IMR-90 (cell line): ENCODE measurements at regions not wholly inside any gene's neighbourhood (a gene's known extent, or its start where the extent isn't known, plus 50 kb on each side); places are given as distances from the start of the nearest gene placed in this dataset.

Experiments
- ATAC-seq: fragments of 200-7000 bp; cut with Tn5 transposase; 2 replicates; pipeline ENCODE4 v1.9.1; 2020; ENCODE audit warnings: low read depth, mild to moderate bottlenecking, moderate library complexity
- BruUV-seq: library from RNA; stranded (reverse); fragments of 400-500 nt; replicated peaks from 2 replicates; lab custom pipeline; 2021; lab: Mats Ljungman, UMichigan
- CTCF ChIA-PET: fragments of 300-600 bp; formaldehyde crosslinking; extraction: SDS; loops from one replicate; lab custom pipeline; 2021; ENCODE audit warnings: antibody characterized with exemption; lab: Yijun Ruan, JAX
- POLR2A ChIA-PET: fragments of 300-600 bp; sonication (Branson Sonifier 250); formaldehyde crosslinking; loops from one replicate; lab custom pipeline; 2022; ENCODE audit warnings: antibody characterized with exemption; ENCODE audit not compliant: unreplicated experiment; lab: Charles Lee
- DNase-seq: peaks from one replicate; pipeline ENCODE4 v3.0.0; 2013
- H2AFZ ChIP-seq: replicated peaks from 2 replicates; pipeline ENCODE3; 2013; ENCODE audit warnings: low read length, mild to moderate bottlenecking; ENCODE audit not compliant: poor library complexity
- H2AK5ac ChIP-seq: 2 replicates; pipeline ENCODE4 v1.6.1; 2013; ENCODE audit warnings: low read depth, low read length, inconsistent platforms
- H2AK9ac ChIP-seq: replicated peaks from 2 replicates; pipeline ENCODE3; 2013; ENCODE audit warnings: mild to moderate bottlenecking, low read depth, low read length, moderate library complexity; ENCODE audit not compliant: poor library complexity
- H2BK120ac ChIP-seq: 2 replicates; pipeline ENCODE4 v1.6.1; 2013; ENCODE audit warnings: low read depth, low read length, inconsistent platforms
- H2BK15ac ChIP-seq: 3 replicates; pipeline ENCODE4 v1.6.1; 2013; ENCODE audit warnings: low read depth, low read length, inconsistent platforms
- H2BK20ac ChIP-seq: 2 replicates; pipeline ENCODE4 v1.6.1; 2013; ENCODE audit warnings: low read depth, mild to moderate bottlenecking, inconsistent platforms, low read length, moderate library complexity
- H2BK5ac ChIP-seq: 2 replicates; pipeline ENCODE4 v1.6.1; 2013; ENCODE audit warnings: mild to moderate bottlenecking, low read depth, low read length, inconsistent platforms; ENCODE audit not compliant: poor library complexity, severe bottlenecking
- H3K14ac ChIP-seq: replicated peaks from 2 replicates; pipeline ENCODE4 v1.6.1; 2013; ENCODE audit warnings: low read depth, low read length, inconsistent platforms
- H3K18ac ChIP-seq: 2 replicates; pipeline ENCODE4 v1.6.1; 2013; ENCODE audit warnings: low read depth, low read length, control low read depth
- H3K23ac ChIP-seq: 2 replicates; pipeline ENCODE4 v1.6.1; 2013; ENCODE audit warnings: low read depth, low read length, inconsistent platforms
- H3K27ac ChIP-seq: 2 replicates; pipeline ENCODE4 v1.5.1; 2013; ENCODE audit warnings: mild to moderate bottlenecking, control low read depth, low read length; ENCODE audit not compliant: insufficient read depth
- H3K27me3 ChIP-seq: 2 replicates; pipeline ENCODE4 v1.6.1; 2013; ENCODE audit warnings: low read length; ENCODE audit not compliant: control insufficient read depth, insufficient read depth
- H3K36me3 ChIP-seq: 2 replicates; pipeline ENCODE4 v1.6.1; 2013; ENCODE audit warnings: low read length, mixed read lengths; ENCODE audit not compliant: control insufficient read depth, insufficient read depth
- H3K4ac ChIP-seq: 2 replicates; pipeline ENCODE4 v1.6.1; 2013; ENCODE audit warnings: low read depth, low read length, inconsistent platforms
- H3K4me1 ChIP-seq: 2 replicates; pipeline ENCODE4 v1.6.1; 2013; ENCODE audit warnings: low read length, mixed read lengths; ENCODE audit not compliant: control insufficient read depth, insufficient read depth
- H3K4me2 ChIP-seq: 2 replicates; pipeline ENCODE4 v1.6.1; 2013; ENCODE audit warnings: low read depth, mild to moderate bottlenecking, control low read depth, low read length, moderate library complexity
- H3K4me3 ChIP-seq: 2 replicates; pipeline ENCODE4 v1.5.1; 2013; ENCODE audit warnings: low read depth, mild to moderate bottlenecking, control low read depth, low read length, moderate library complexity; ENCODE audit not compliant: insufficient read depth
- H3K56ac ChIP-seq: 2 replicates; pipeline ENCODE4 v1.6.1; 2013; ENCODE audit warnings: low read length, inconsistent platforms; ENCODE audit not compliant: insufficient read depth; ENCODE audit errors: extremely low read depth
- H3K79me1 ChIP-seq, 2 experiments: 2 replicates each; pipeline ENCODE4 v1.6.1; 2013; ENCODE audit warnings: low read length in 2 of 2, inconsistent platforms in 1 of 2, low read depth in 1 of 2
- H3K9ac ChIP-seq: 2 replicates; pipeline ENCODE4 v1.6.1; 2013; ENCODE audit warnings: low read depth, low read length, control low read depth
- H3K9me1 ChIP-seq: 2 replicates; pipeline ENCODE4 v1.6.1; 2013; ENCODE audit warnings: low read length, inconsistent platforms; ENCODE audit not compliant: insufficient read depth
- H3K9me3 ChIP-seq: 2 replicates; pipeline ENCODE4 v1.6.1; 2013; ENCODE audit warnings: low read length; ENCODE audit not compliant: control insufficient read depth, insufficient read depth
- H4K20me1 ChIP-seq: 2 replicates; pipeline ENCODE4 v1.6.1; 2013; ENCODE audit warnings: low read length, inconsistent platforms; ENCODE audit not compliant: insufficient read depth
- H4K5ac ChIP-seq: 2 replicates; pipeline ENCODE4 v1.6.1; 2013; ENCODE audit warnings: mild to moderate bottlenecking, low read depth, low read length, control low read depth
- H4K8ac ChIP-seq, 2 experiments: 2 replicates each; pipeline ENCODE4 v1.6.1; 2013; ENCODE audit warnings: low read depth in 2 of 2, low read length in 2 of 2, control low read depth in 1 of 2, inconsistent platforms in 1 of 2
- H4K91ac ChIP-seq: 2 replicates; pipeline ENCODE4 v1.6.1; 2013; ENCODE audit warnings: low read depth, low read length, inconsistent platforms; ENCODE audit not compliant: insufficient read depth
- BHLHE40 ChIP-seq: fragments of 150-350 bp; IDR thresholded peaks from 2 replicates; pipeline ENCODE4 v1.6.1; 2016; ENCODE audit warnings: mild to moderate bottlenecking, low read depth, low read length
- CEBPB ChIP-seq: IDR thresholded peaks from 2 replicates; pipeline ENCODE4 v1.6.1; 2012; ENCODE audit warnings: low read depth, low read length, improper control_type of control experiment
- CHD1 ChIP-seq: IDR thresholded peaks from 2 replicates; pipeline ENCODE4 v1.6.1; 2012; ENCODE audit warnings: low read depth, low read length, improper control_type of control experiment
- CTCF ChIP-seq: conservative IDR thresholded peaks from 2 replicates; pipeline ENCODE4 v1.5.1; 2012; ENCODE audit warnings: mild to moderate bottlenecking, low read depth, low read length, improper control_type of control experiment
- ELK1 ChIP-seq: fragments of 150-350 bp; IDR thresholded peaks from 2 replicates; pipeline ENCODE4 v1.6.1; 2016; ENCODE audit warnings: low read depth, mild to moderate bottlenecking, low read length, moderate library complexity, borderline replicate concordance
- FOS ChIP-seq: fragments of 150-350 bp; IDR thresholded peaks from 2 replicates; pipeline ENCODE4 v1.6.1; 2016; ENCODE audit warnings: low read depth, low read length
- MAZ ChIP-seq: IDR thresholded peaks from 2 replicates; pipeline ENCODE4 v1.6.1; 2012; ENCODE audit warnings: low read depth, mild to moderate bottlenecking, low read length, improper control_type of control experiment, moderate library complexity, borderline replicate concordance
- MXI1 ChIP-seq: IDR thresholded peaks from 2 replicates; pipeline ENCODE4 v1.6.1; 2012; ENCODE audit warnings: low read depth, mild to moderate bottlenecking, low read length, moderate library complexity, borderline replicate concordance
- NFE2L2 ChIP-seq: fragments of 150-350 bp; IDR thresholded peaks from 2 replicates; pipeline ENCODE4 v1.6.1; 2016; ENCODE audit warnings: low read depth, mild to moderate bottlenecking, low read length
- POLR2A ChIP-seq: IDR thresholded peaks from 2 replicates; pipeline ENCODE4 v1.6.1; 2012; ENCODE audit warnings: mild to moderate bottlenecking, low read depth, low read length
- RAD21 ChIP-seq: IDR thresholded peaks from 2 replicates; pipeline ENCODE4 v1.6.1; 2012; ENCODE audit warnings: low read length, improper control_type of control experiment
- RCOR1 ChIP-seq: IDR thresholded peaks from 2 replicates; pipeline ENCODE4 v1.6.1; 2012; ENCODE audit warnings: mild to moderate bottlenecking, low read length, improper control_type of control experiment; ENCODE audit not compliant: insufficient replicate concordance
- RFX5 ChIP-seq: IDR thresholded peaks from 2 replicates; pipeline ENCODE4 v1.8.0; 2012; ENCODE audit warnings: low read depth, mild to moderate bottlenecking, low read length, moderate library complexity
- USF2 ChIP-seq: fragments of 150-350 bp; IDR thresholded peaks from 2 replicates; pipeline ENCODE4 v1.6.1; 2017; ENCODE audit warnings: mild to moderate bottlenecking, antibody characterized with exemption, low read length, low read depth
- WGBS, 2 experiments: methylation state at CpG; one replicate each; pipeline versions ENCODE4 v1.1.5 to v1.1.7; 2013; ENCODE audit warnings: missing lambda C conversion rate in 2 of 2; ENCODE audit not compliant: insufficient read length in 1 of 2; ENCODE audit errors: extremely low coverage in 2 of 2; 5-methylcytosine and 5-hydroxymethylcytosine counted together
- dilution Hi-C: fragments of 300-500 bp; cut with HindIII; formaldehyde crosslinking; loops from one replicate; pipeline ENCODE4 v1.14.3; 2018; ENCODE audit warnings: low sequenced_read_pairs; ENCODE audit not compliant: unreplicated experiment
- in situ Hi-C: fragments of 300-500 bp; cut with MboI; formaldehyde crosslinking; loops from 3 replicates; pipeline ENCODE4 v1.14.3; 2019; ENCODE audit warnings: low sequenced_read_pairs, inconsistent platforms, mixed read lengths
- intact Hi-C: fragments of 100-400 bp; cut with micrococcal nuclease; formaldehyde crosslinking; loops from 2 replicates; pipeline ENCODE4 v1.10.0; 2022

- no TSS peak for BruUV-seq
- Histone ChIP-seq H3K23ac (no peak overlapping the region), H3K4me2 (no peak overlapping the region), H2BK20ac (no peak overlapping the region), H3K18ac (no peak overlapping the region), H4K5ac (no peak overlapping the region), H3K4me1 (no peaks in the 10 kb centered on the region), H2AK5ac (no peak overlapping the region), H3K79me1 (no peaks in the 10 kb centered on the region), H3K56ac (no peak overlapping the region), H3K27me3 (no peaks in the 10 kb centered on the region), H2AK9ac (no peak overlapping the region), H3K9me3 (peaks cover 2% of the 10 kb centered on the region; the same call in 1 of the 2 replicates), H3K4ac (no peak overlapping the region), H3K4me3 (no peak overlapping the region), H3K9me1 (no peaks in the 10 kb centered on the region), H2AFZ (no peak overlapping the region), H2BK5ac (no peak overlapping the region), H3K14ac (no peak overlapping the region), H4K20me1 (no peaks in the 10 kb centered on the region), H2BK15ac (no peak overlapping the region), H2BK120ac (no peak overlapping the region), H4K8ac (no peak overlapping the region), H3K36me3 (no peaks in the 10 kb centered on the region), H4K91ac (no peak overlapping the region), H3K27ac (no peak overlapping the region), H3K9ac (no peak overlapping the region)
- TF ChIP-seq POLR2A (no peak), MAZ (no peak), ELK1 (no peak), MXI1 (no peak), CHD1 (no peak), CEBPB (no peak), NFE2L2 (no peak), FOS (no peak), RCOR1 (no peak), RAD21 (no peak), BHLHE40 (no peak), RFX5 (no peak), CTCF (no peak), USF2 (no peak)
- DNase-seq (no peak), ATAC-seq (no peak)
- CTCF ChIA-PET, result no interaction called here
- in situ Hi-C loops (no loop called here), intact Hi-C loops (no loop called here), dilution Hi-C loops (no loop called here)
- WGBS, 2 experiments, result no CpG with 5 or more reads among the region's 1 CpG
- POLR2A ChIA-PET, result no interaction called here
Measured at GRCh38 chr11:116110802-116111201, 606.6 kb upstream of the CADM1 start.
